ENCODE measurements at regions not wholly inside any gene's neighbourhood (a gene's known extent, or its start where the extent isn't known, plus 50 kb on each side); places are given as distances from the start of the nearest gene placed in this dataset.

DNA sequence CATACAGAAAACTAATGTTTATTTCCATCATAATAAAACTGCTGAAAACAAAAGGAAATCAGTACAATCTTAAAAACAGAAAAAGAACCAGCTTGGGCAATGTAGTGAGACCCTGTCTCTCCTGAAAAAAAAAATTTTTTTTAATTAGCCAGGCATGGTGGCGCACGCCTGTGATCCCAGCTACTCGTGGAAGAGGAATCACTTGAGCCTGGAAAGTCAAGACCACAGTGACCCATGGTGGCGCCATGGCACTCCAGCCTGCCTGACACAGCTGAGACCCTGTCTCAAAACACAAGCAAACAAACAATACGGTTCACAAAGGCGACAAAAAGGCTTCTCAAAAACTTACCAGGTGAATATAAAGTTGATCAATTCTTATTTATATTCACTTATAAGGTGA, 289.7 kb downstream of the BRD1 start:
- POLR2A ChIA-PET: no interaction called here
- Histone ChIP-seq H3K9me3 (ENCODE audit: control insufficient read depth, insufficient read depth, low read depth, low read length) (no peaks in the 10 kb centered on the region), H3K4me3 (ENCODE audit: low read depth, low read length) (no peak overlapping the region), H3K27ac (ENCODE audit: extremely low read depth, low read depth, low read length) (no peak overlapping the region), H3K4me1 (ENCODE audit: control insufficient read depth, insufficient read depth, low read length) (no peaks in the 10 kb centered on the region), H3K36me3 (ENCODE audit: control insufficient read depth in 2 of 2, insufficient read depth in 1 of 2, low read length in 2 of 2) (no peaks in the 10 kb centered on the region)
- CTCF ChIA-PET: no interaction called here
- TF ChIP-seq, protein P1, sequence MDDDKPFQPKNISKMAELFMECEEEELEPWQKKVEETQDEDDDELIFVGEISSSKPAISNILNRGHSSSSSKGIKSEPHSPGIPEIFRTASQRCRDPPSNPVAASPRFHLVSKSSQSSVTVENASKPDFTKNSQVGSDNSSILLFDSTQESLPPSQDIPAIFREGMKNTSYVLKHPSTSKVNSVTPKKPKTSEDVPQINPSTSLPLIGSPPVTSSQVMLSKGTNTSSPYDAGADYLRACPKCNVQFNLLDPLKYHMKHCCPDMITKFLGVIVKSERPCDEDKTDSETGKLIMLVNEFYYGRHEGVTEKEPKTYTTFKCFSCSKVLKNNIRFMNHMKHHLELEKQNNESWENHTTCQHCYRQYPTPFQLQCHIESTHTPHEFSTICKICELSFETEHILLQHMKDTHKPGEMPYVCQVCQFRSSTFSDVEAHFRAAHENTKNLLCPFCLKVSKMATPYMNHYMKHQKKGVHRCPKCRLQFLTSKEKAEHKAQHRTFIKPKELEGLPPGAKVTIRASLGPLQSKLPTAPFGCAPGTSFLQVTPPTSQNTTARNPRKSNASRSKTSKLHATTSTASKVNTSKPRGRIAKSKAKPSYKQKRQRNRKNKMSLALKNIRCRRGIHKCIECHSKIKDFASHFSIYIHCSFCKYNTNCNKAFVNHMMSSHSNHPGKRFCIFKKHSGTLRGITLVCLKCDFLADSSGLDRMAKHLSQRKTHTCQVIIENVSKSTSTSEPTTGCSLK (tag by site-specific recombination; IDR thresholded peaks at IDR 0.05): no peak
- TF ChIP-seq ZNF248 (tag by site-specific recombination; IDR thresholded peaks at IDR 0.05) (no peak), ZFP41 (tag by site-specific recombination; IDR thresholded peaks at IDR 0.05; ENCODE audit: borderline replicate concordance) (no peak), ZNF585B (tag by site-specific recombination; IDR thresholded peaks at IDR 0.05) (no peak), ZNF830 (tag by site-specific recombination; IDR thresholded peaks at IDR 0.05; ENCODE audit: low read depth) (no peak), ZNF157 (tag by site-specific recombination; IDR thresholded peaks at IDR 0.05) (no peak), ZNF223 (tag by site-specific recombination; IDR thresholded peaks at IDR 0.05) (no peak), ZNF292 (tag by site-specific recombination; IDR thresholded peaks at IDR 0.05; ENCODE audit: borderline replicate concordance, low read depth) (no peak), MYNN (tag by site-specific recombination; IDR thresholded peaks at IDR 0.05; ENCODE audit: borderline replicate concordance) (no peak), ZNF521 (tag by site-specific recombination; IDR thresholded peaks at IDR 0.05) (no peak), ZFP37 (tag by site-specific recombination; IDR thresholded peaks at IDR 0.05) (no peak)
- TF ChIP-seq, protein P2, sequence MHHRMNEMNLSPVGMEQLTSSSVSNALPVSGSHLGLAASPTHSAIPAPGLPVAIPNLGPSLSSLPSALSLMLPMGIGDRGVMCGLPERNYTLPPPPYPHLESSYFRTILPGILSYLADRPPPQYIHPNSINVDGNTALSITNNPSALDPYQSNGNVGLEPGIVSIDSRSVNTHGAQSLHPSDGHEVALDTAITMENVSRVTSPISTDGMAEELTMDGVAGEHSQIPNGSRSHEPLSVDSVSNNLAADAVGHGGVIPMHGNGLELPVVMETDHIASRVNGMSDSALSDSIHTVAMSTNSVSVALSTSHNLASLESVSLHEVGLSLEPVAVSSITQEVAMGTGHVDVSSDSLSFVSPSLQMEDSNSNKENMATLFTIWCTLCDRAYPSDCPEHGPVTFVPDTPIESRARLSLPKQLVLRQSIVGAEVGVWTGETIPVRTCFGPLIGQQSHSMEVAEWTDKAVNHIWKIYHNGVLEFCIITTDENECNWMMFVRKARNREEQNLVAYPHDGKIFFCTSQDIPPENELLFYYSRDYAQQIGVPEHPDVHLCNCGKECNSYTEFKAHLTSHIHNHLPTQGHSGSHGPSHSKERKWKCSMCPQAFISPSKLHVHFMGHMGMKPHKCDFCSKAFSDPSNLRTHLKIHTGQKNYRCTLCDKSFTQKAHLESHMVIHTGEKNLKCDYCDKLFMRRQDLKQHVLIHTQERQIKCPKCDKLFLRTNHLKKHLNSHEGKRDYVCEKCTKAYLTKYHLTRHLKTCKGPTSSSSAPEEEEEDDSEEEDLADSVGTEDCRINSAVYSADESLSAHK (tag by site-specific recombination; IDR thresholded peaks at IDR 0.05): no peak
- TF ChIP-seq, protein P3, sequence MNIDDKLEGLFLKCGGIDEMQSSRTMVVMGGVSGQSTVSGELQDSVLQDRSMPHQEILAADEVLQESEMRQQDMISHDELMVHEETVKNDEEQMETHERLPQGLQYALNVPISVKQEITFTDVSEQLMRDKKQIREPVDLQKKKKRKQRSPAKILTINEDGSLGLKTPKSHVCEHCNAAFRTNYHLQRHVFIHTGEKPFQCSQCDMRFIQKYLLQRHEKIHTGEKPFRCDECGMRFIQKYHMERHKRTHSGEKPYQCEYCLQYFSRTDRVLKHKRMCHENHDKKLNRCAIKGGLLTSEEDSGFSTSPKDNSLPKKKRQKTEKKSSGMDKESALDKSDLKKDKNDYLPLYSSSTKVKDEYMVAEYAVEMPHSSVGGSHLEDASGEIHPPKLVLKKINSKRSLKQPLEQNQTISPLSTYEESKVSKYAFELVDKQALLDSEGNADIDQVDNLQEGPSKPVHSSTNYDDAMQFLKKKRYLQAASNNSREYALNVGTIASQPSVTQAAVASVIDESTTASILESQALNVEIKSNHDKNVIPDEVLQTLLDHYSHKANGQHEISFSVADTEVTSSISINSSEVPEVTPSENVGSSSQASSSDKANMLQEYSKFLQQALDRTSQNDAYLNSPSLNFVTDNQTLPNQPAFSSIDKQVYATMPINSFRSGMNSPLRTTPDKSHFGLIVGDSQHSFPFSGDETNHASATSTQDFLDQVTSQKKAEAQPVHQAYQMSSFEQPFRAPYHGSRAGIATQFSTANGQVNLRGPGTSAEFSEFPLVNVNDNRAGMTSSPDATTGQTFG (tag by site-specific recombination; IDR thresholded peaks at IDR 0.05; ENCODE audit: borderline replicate concordance): no peak

DNA sequence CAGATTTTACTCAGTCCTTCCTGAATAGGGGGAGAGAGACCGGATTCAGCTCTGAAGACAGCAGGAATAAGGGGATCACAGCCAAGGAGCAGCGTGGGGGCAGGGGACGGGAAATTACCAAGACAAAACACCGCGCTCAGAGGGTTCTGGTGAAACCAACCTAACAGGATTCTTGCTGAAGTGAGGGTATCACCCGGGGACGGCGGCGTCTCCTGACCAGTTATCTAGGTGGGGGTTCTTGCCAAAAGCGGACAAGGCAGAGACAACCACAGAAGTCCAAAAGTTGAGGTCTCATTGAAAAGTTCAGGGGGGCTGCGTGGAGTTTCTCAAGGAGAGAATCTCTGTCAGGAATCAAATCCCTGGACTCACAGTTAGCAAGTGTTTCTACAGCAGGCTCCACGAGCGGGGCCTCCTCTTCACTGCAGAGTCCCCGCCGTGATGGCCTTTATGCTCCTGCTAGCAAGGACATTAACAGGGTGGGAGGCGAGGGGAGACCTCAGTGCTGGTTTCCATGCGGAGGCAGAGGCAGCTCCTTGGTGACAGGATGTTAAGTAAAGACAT, 291.0 kb downstream of the BRD1 start:
- Histone ChIP-seq H3K36me3 (ENCODE audit: control insufficient read depth in 2 of 2, insufficient read depth in 1 of 2, low read length in 2 of 2) (no peaks in the 10 kb centered on the region), H3K27ac (ENCODE audit: extremely low read depth, low read depth, low read length) (no peak overlapping the region), H3K9me3 (ENCODE audit: control insufficient read depth, insufficient read depth, low read depth, low read length) (no peaks in the 10 kb centered on the region), H3K4me1 (ENCODE audit: control insufficient read depth, insufficient read depth, low read length) (no peaks in the 10 kb centered on the region), H3K4me3 (ENCODE audit: low read depth, low read length) (no peak overlapping the region)
- POLR2A ChIA-PET: no interaction called here
- CTCF ChIA-PET: no interaction called here
- TF ChIP-seq ZSCAN23 (tag by site-specific recombination; IDR thresholded peaks at IDR 0.05): no peak
- no peak for TF ChIP-seq MZF1 (tag by site-specific recombination; IDR thresholded peaks at IDR 0.05; ENCODE audit: borderline replicate concordance)
- TF ChIP-seq, protein P4, sequence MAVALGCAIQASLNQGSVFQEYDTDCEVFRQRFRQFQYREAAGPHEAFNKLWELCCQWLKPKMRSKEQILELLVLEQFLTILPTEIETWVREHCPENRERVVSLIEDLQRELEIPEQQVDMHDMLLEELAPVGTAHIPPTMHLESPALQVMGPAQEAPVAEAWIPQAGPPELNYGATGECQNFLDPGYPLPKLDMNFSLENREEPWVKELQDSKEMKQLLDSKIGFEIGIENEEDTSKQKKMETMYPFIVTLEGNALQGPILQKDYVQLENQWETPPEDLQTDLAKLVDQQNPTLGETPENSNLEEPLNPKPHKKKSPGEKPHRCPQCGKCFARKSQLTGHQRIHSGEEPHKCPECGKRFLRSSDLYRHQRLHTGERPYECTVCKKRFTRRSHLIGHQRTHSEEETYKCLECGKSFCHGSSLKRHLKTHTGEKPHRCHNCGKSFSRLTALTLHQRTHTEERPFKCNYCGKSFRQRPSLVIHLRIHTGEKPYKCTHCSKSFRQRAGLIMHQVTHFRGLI (tag by site-specific recombination; IDR thresholded peaks at IDR 0.05): no peak
- TF ChIP-seq GLI4 (tag by site-specific recombination; IDR thresholded peaks at IDR 0.05): no peak
- TF ChIP-seq, protein P5, sequence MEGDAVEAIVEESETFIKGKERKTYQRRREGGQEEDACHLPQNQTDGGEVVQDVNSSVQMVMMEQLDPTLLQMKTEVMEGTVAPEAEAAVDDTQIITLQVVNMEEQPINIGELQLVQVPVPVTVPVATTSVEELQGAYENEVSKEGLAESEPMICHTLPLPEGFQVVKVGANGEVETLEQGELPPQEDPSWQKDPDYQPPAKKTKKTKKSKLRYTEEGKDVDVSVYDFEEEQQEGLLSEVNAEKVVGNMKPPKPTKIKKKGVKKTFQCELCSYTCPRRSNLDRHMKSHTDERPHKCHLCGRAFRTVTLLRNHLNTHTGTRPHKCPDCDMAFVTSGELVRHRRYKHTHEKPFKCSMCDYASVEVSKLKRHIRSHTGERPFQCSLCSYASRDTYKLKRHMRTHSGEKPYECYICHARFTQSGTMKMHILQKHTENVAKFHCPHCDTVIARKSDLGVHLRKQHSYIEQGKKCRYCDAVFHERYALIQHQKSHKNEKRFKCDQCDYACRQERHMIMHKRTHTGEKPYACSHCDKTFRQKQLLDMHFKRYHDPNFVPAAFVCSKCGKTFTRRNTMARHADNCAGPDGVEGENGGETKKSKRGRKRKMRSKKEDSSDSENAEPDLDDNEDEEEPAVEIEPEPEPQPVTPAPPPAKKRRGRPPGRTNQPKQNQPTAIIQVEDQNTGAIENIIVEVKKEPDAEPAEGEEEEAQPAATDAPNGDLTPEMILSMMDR (tag by site-specific recombination; IDR thresholded peaks at IDR 0.05): no peak
- no peak for TF ChIP-seq IKZF3 (tag by site-specific recombination; IDR thresholded peaks at IDR 0.05)
- TF ChIP-seq ZNF776 (tag by site-specific recombination; IDR thresholded peaks at IDR 0.05; ENCODE audit: borderline replicate concordance): no peak
- TF ChIP-seq SP2 (tag by site-specific recombination; IDR thresholded peaks at IDR 0.05): no peak
- TF ChIP-seq ZSCAN30 (tag by site-specific recombination; IDR thresholded peaks at IDR 0.05): no peak
- no peak for TF ChIP-seq ZNF394 (tag by site-specific recombination; IDR thresholded peaks at IDR 0.05; ENCODE audit: borderline replicate concordance)
- no peak for TF ChIP-seq OSR2 (tag by site-specific recombination; IDR thresholded peaks at IDR 0.05)
- TF ChIP-seq ZNF175 (tag by site-specific recombination; IDR thresholded peaks at IDR 0.05): no peak
- no peak for TF ChIP-seq ZNF785 (tag by site-specific recombination; IDR thresholded peaks at IDR 0.05)
